ENCODE measurements at regions not wholly inside any gene's neighbourhood (a gene's known extent, or its start where the extent isn't known, plus 50 kb on each side); places are given as distances from the start of the nearest gene placed in this dataset.

DNA sequence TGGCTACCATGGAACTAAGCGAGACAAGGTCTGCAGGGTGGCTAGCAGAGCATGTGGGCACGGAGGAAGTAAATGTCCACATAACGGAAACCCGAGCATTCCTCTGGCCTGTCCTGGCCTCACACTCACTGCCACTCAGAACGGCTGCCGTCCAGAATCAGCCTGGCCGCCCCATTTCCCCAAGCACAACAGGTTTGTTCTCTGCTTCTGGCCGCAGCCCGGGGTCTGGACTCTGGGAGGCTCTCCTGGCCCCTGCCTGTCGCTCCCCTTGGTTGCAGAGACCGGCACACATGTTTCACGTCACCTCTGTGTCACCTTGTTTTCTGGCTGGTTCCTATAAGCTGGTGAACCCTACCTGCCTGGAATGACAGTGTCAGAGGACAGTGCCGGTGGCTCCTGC, 69.3 kb downstream of the GLI2 start:
- TF ChIP-seq, protein P1, sequence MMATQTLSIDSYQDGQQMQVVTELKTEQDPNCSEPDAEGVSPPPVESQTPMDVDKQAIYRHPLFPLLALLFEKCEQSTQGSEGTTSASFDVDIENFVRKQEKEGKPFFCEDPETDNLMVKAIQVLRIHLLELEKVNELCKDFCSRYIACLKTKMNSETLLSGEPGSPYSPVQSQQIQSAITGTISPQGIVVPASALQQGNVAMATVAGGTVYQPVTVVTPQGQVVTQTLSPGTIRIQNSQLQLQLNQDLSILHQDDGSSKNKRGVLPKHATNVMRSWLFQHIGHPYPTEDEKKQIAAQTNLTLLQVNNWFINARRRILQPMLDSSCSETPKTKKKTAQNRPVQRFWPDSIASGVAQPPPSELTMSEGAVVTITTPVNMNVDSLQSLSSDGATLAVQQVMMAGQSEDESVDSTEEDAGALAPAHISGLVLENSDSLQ (IDR thresholded peaks at IDR 0.05), result no peak
- TF ChIP-seq SP1 (IDR thresholded peaks at IDR 0.05) (no peak), LEF1 (IDR thresholded peaks at IDR 0.05; ENCODE audit: borderline replicate concordance) (no peak), HDGF (IDR thresholded peaks at IDR 0.05; ENCODE audit: borderline replicate concordance) (no peak), FOXM1 (IDR thresholded peaks at IDR 0.05; ENCODE audit: borderline replicate concordance) (no peak), ZNF384 (IDR thresholded peaks at IDR 0.05) (no peak), CTBP1 (IDR thresholded peaks at IDR 0.05; ENCODE audit: borderline replicate concordance) (no peak), NFRKB (IDR thresholded peaks at IDR 0.05) (no peak), L3MBTL2 (conservative IDR thresholded peaks at IDR 0.05) (no peak), FOXK2 (IDR thresholded peaks at IDR 0.05) (no peak), ARNT (IDR thresholded peaks at IDR 0.05) (no peak), ELF4 (IDR thresholded peaks at IDR 0.05) (no peak), TARDBP (IDR thresholded peaks at IDR 0.05) (no peak), BHLHE40 (IDR thresholded peaks at IDR 0.05; ENCODE audit: borderline replicate concordance) (no peak), FOXA1 (IDR thresholded peaks at IDR 0.05) (no peak), SUZ12 (IDR thresholded peaks at IDR 0.05) (no peak)
- DNase-seq (ENCODE audit: extremely low spot score), result no peak
- ChIA-PET POLR2A (no interaction called here), CTCF (no interaction called here)

DNA sequence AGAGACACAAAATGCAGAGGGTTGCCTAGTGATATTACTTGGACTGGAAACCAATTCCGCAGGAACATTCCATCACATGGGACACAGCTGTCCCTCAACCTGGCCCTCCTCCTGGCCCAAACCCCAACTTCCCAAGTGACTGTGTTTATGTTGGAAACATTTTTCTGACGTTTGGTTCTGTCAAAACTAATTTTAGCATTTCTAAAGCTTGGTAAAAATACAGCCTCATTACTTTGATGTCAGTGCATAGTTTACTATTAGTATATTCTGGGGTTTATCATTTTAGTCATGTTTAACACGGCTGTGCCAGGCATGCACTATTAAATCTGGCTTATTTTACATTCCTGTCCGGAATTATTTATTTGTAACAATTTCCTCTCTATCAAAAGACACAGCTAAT, 69.9 kb downstream of the GLI2 start:
- CTCF ChIA-PET, result no interaction called here
- TF ChIP-seq NFRKB (IDR thresholded peaks at IDR 0.05) (no peak), ELF4 (IDR thresholded peaks at IDR 0.05) (no peak), ARNT (IDR thresholded peaks at IDR 0.05) (no peak), FOXK2 (IDR thresholded peaks at IDR 0.05) (no peak), CTBP1 (IDR thresholded peaks at IDR 0.05; ENCODE audit: borderline replicate concordance) (no peak), L3MBTL2 (conservative IDR thresholded peaks at IDR 0.05) (no peak), HDGF (IDR thresholded peaks at IDR 0.05; ENCODE audit: borderline replicate concordance) (no peak), SUZ12 (IDR thresholded peaks at IDR 0.05) (no peak), FOXA1 (IDR thresholded peaks at IDR 0.05) (no peak), SP1 (IDR thresholded peaks at IDR 0.05) (no peak), ZNF384 (IDR thresholded peaks at IDR 0.05) (no peak), LEF1 (IDR thresholded peaks at IDR 0.05; ENCODE audit: borderline replicate concordance) (no peak)
- DNase-seq (ENCODE audit: extremely low spot score), result no peak
- POLR2A ChIA-PET, result no interaction called here

DNA sequence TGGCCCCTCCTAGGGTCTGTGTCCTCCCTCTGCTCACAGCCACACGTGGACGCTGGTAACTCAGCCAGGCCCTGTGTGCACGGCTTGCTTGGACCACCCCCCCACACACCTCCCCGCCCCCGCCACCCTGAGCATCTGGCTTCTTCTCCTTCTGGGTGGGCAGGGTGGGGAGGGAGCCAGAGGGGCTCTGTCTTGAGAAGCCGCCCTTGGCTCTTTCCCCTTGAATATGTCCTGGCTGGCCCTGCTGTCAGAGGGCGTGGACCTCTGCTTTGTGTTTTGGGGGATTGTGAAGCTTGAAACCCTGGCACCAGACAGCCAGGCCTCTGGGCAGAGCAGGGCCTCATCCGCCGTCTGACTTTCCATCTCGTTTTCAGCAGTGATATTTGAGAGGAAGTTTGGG, 72.1 kb downstream of the GLI2 start:
- DNase-seq (ENCODE audit: extremely low spot score), result no peak
- CTCF ChIA-PET, result no interaction called here
- TF ChIP-seq HDGF (IDR thresholded peaks at IDR 0.05; ENCODE audit: borderline replicate concordance) (no peak), BHLHE40 (IDR thresholded peaks at IDR 0.05; ENCODE audit: borderline replicate concordance) (no peak), CTBP1 (IDR thresholded peaks at IDR 0.05; ENCODE audit: borderline replicate concordance) (no peak), TARDBP (IDR thresholded peaks at IDR 0.05) (no peak), FOXK2 (IDR thresholded peaks at IDR 0.05) (no peak), ARNT (IDR thresholded peaks at IDR 0.05) (no peak), NFRKB (IDR thresholded peaks at IDR 0.05) (no peak), ZNF384 (IDR thresholded peaks at IDR 0.05) (no peak), FOXA1 (IDR thresholded peaks at IDR 0.05) (no peak), L3MBTL2 (conservative IDR thresholded peaks at IDR 0.05) (no peak)
- TF ChIP-seq, protein P1 (IDR thresholded peaks at IDR 0.05), result no peak
- POLR2A ChIA-PET, result no interaction called here

DNA sequence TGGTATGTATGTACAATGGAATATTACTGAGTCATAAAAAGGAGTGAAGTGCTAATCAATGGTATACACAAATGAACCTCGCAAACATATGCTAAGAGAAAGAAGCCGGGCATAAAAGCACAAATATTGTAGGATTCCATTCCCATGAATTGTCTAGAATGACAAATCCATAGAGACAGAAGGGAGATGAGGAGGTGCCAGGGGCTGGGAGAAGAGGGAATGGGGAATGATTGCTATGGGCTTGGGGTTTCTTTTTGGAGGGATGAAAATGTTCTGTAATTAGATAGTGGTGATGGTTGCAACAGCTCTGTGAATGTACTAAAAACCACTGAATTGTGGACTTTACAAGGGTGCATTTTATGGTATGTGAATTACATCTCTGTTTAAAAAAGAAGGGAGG, 73.5 kb downstream of the GLI2 start:
- CTCF ChIA-PET, result interaction anchor here (0.9 kb wide), 1 partner anchor 11 kb away, joined by 3 read pairs; no protein-coding TSS in a partner anchor
- no peak for TF ChIP-seq FOXM1 (IDR thresholded peaks at IDR 0.05; ENCODE audit: borderline replicate concordance)
- no peak for TF ChIP-seq FOXA1 (IDR thresholded peaks at IDR 0.05)
- no peak for TF ChIP-seq ZNF384 (IDR thresholded peaks at IDR 0.05)
- TF ChIP-seq NFRKB (IDR thresholded peaks at IDR 0.05), result no peak
- no peak for TF ChIP-seq SUZ12 (IDR thresholded peaks at IDR 0.05)
- TF ChIP-seq SP1 (IDR thresholded peaks at IDR 0.05), result no peak
- TF ChIP-seq LEF1 (IDR thresholded peaks at IDR 0.05; ENCODE audit: borderline replicate concordance), result no peak
- no peak for DNase-seq (ENCODE audit: extremely low spot score)
- POLR2A ChIA-PET, result no interaction called here

DNA sequence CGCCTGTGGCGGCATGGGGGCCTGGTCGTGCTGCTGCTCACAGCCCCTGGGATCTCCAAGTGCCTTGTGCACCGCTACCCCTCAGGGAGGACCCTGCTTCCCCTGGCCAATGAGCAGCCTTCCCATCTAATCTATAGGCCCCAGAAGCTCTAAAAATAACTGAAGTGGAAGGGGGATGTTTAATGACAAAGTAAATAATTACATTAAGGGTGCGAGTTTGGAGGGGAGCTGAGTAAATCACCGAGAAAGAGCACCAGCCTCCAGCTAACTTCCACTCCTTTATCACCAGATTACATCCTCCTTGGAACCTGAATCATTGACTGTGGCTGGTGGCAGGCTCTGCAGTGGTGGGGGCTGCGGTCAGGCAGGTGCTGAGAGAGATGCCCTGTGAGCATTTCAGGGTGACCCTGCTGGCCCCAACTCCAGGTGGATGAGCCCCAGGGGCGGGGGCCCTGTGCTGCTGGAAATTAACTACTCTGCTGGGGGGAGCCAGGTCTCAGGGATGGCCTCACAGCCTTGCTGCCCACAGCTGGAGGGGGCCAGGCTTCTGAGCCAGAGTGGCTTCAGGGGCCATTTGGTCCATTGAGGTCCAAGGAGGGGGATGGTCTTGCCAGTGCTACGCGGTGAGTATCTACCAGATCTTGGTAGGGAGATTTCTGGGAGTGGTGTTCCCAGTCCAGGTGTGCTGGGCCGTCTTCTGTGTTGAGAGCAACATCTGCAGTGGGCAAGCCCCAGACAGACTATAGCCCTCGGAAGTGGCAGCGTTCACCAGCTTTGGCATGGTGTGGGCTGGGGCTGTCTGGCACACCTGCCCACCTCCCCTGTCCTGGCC, 74.2 kb downstream of the GLI2 start:
- ChIA-PET POLR2A (no interaction called here), CTCF (no interaction called here)
- TF ChIP-seq ELF4 (IDR thresholded peaks at IDR 0.05) (no peak), LEF1 (IDR thresholded peaks at IDR 0.05; ENCODE audit: borderline replicate concordance) (no peak), CTBP1 (IDR thresholded peaks at IDR 0.05; ENCODE audit: borderline replicate concordance) (no peak), HDGF (IDR thresholded peaks at IDR 0.05; ENCODE audit: borderline replicate concordance) (no peak), FOXM1 (IDR thresholded peaks at IDR 0.05; ENCODE audit: borderline replicate concordance) (no peak), FOXA1 (IDR thresholded peaks at IDR 0.05) (no peak), FOXK2 (IDR thresholded peaks at IDR 0.05) (no peak), TARDBP (IDR thresholded peaks at IDR 0.05) (no peak), NFRKB (IDR thresholded peaks at IDR 0.05) (no peak), BHLHE40 (IDR thresholded peaks at IDR 0.05; ENCODE audit: borderline replicate concordance) (no peak), SUZ12 (IDR thresholded peaks at IDR 0.05) (no peak), ZNF384 (IDR thresholded peaks at IDR 0.05) (no peak), SP1 (IDR thresholded peaks at IDR 0.05) (no peak), ARNT (IDR thresholded peaks at IDR 0.05) (no peak), L3MBTL2 (conservative IDR thresholded peaks at IDR 0.05) (no peak)
- TF ChIP-seq, protein P1 (IDR thresholded peaks at IDR 0.05), result no peak
- DNase-seq (ENCODE audit: extremely low spot score), result no peak

GRCh38 chr2:120810639-120811038, 75.0 kb downstream of the GLI2 start:
- TF ChIP-seq ZNF384 (IDR thresholded peaks at IDR 0.05) (no peak), ARNT (IDR thresholded peaks at IDR 0.05) (no peak), NFRKB (IDR thresholded peaks at IDR 0.05) (no peak), FOXA1 (IDR thresholded peaks at IDR 0.05) (no peak), L3MBTL2 (conservative IDR thresholded peaks at IDR 0.05) (no peak), HDGF (IDR thresholded peaks at IDR 0.05; ENCODE audit: borderline replicate concordance) (no peak)
- TF ChIP-seq, protein P1 (IDR thresholded peaks at IDR 0.05), result no peak
- ChIA-PET POLR2A (no interaction called here), CTCF (interaction anchor here (0.5 to 0.6 kb wide), 2 partner anchors 8 to 264 kb away, joined by 3 read pairs; no protein-coding TSS in a partner anchor)
- no peak for DNase-seq (ENCODE audit: extremely low spot score)
